PC-3 (cell line): ENCODE measurements at regions not wholly inside any gene's neighbourhood (a gene's known extent, or its start where the extent isn't known, plus 50 kb on each side); places are given as distances from the start of the nearest gene placed in this dataset.

Experiments used
- CTCF ChIP-seq: fragments of 300-600 bp; sonication (generic); conservative IDR thresholded peaks from 2 replicates; pipeline ENCODE4 v1.5.1; 2017; ENCODE audit warnings: antibody characterized with exemption, low read depth, mild to moderate bottlenecking, low read length
- EZH2 ChIP-seq: fragments of 300-600 bp; sonication (generic); IDR thresholded peaks from one replicate; pipeline ENCODE4 v1.6.1; 2017; ENCODE audit warnings: antibody characterized with exemption, mild to moderate bottlenecking, low read length; ENCODE audit not compliant: unreplicated experiment
- EZH2phosphoT487 ChIP-seq: fragments of 300-600 bp; sonication (generic); IDR thresholded peaks from 2 replicates; pipeline ENCODE4 v1.6.1; 2018; ENCODE audit warnings: mild to moderate bottlenecking, antibody characterized with exemption, low read length, borderline replicate concordance

DNA sequence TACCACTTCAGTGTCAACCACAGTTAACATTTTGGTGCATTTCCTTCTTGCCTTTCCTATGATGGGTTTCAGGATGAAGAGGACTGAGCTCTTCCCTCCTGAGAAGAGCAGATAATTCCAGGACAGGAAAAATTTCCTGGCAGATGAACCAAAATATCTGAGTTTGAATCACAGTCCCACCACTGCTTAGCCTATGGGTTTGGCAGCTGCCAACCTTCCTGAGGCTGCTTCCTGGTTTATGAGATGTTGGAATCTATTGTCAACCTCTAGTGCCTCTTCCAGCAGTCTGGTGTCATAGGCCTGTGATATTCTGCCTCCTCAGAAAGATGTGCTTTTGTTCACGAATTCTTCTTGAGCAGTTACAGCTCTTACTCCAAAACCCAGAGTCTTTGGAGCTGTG lies 197.4 kb upstream of the FRMD6 start:
- TF ChIP-seq EZH2: no peak
- no peak for TF ChIP-seq CTCF
- TF ChIP-seq EZH2phosphoT487: no peak
